HEK293 (cell line): ENCODE measurements at regions not wholly inside any gene's neighbourhood (a gene's known extent, or its start where the extent isn't known, plus 50 kb on each side); places are given as distances from the start of the nearest gene placed in this dataset.

ENCODE experiments used
- CTCF ChIA-PET: fragments of 350-600 bp; formaldehyde crosslinking; extraction: SDS; loops from one replicate; lab custom pipeline; 2021; ENCODE audit warnings: antibody characterized with exemption; lab: Yijun Ruan, JAX
- POLR2A ChIA-PET: fragments of 300-600 bp; formaldehyde crosslinking; extraction: SDS; loops from one replicate; lab custom pipeline; 2020; ENCODE audit warnings: antibody characterized with exemption, inconsistent platforms; lab: Yijun Ruan, JAX
- H3K27ac ChIP-seq: fragments of 200-500 bp; sonication (Bioruptor generic); 2 replicates; pipeline ENCODE4 v1.5.1; 2014; ENCODE audit warnings: low read depth, low read length, control low read depth, inconsistent platforms; ENCODE audit errors: extremely low read depth
- H3K36me3 ChIP-seq, 2 experiments: fragments of 200-500 bp in 1 of 2; sonication (Bioruptor generic) in 1 of 2; 1 replicate in 1 of 2; 2 replicates in 1 of 2; pipeline ENCODE4 v1.5.1; 2014 to 2017; ENCODE audit warnings: inconsistent platforms in 2 of 2, low read length in 2 of 2; ENCODE audit not compliant: control insufficient read depth in 2 of 2, insufficient read depth in 1 of 2
- H3K4me1 ChIP-seq: fragments of 200-500 bp; sonication (Bioruptor generic); 2 replicates; pipeline ENCODE4 v1.5.1; 2014; ENCODE audit warnings: mild to moderate bottlenecking, low read length, inconsistent platforms; ENCODE audit not compliant: control insufficient read depth, insufficient read depth
- H3K4me3 ChIP-seq: 2 replicates; pipeline ENCODE4 v1.5.1; 2011; ENCODE audit warnings: low read depth, mild to moderate bottlenecking, control low read depth, low read length, moderate library complexity
- H3K9me3 ChIP-seq: fragments of 200-500 bp; sonication (Bioruptor generic); 2 replicates; pipeline ENCODE4 v1.5.1; 2014; ENCODE audit warnings: low read depth, low read length, inconsistent platforms; ENCODE audit not compliant: control insufficient read depth, insufficient read depth
- GLI2 ChIP-seq: fragments of 450-650 bp; formaldehyde crosslinking; IDR thresholded peaks from 2 replicates; pipeline ENCODE4; 2017; ENCODE audit warnings: missing biosample characterization, missing genetic modification characterization, low read depth, borderline replicate concordance
- KLF16 ChIP-seq: fragments of 450-650 bp; formaldehyde crosslinking; IDR thresholded peaks from 2 replicates; pipeline ENCODE4 v1.5.1; 2017; ENCODE audit warnings: missing biosample characterization, missing genetic modification characterization
- SETDB1 ChIP-seq: IDR thresholded peaks from one replicate; pipeline ENCODE4 v1.6.1; 2017; ENCODE audit warnings: mild to moderate bottlenecking, low read length, moderate library complexity, mixed read lengths; ENCODE audit not compliant: insufficient read length
- WT1 ChIP-seq: fragments of 450-650 bp; formaldehyde crosslinking; IDR thresholded peaks from 2 replicates; pipeline ENCODE4 v1.5.1; 2016; ENCODE audit warnings: missing biosample characterization, missing genetic modification characterization
- ZBTB8A ChIP-seq: fragments of 450-650 bp; formaldehyde crosslinking; IDR thresholded peaks from 2 replicates; pipeline ENCODE4 v1.5.1; 2016; ENCODE audit warnings: missing biosample characterization, missing genetic modification characterization
- ZNF140 ChIP-seq: fragments of 450-650 bp; formaldehyde crosslinking; IDR thresholded peaks from 2 replicates; pipeline ENCODE4 v1.5.1; 2016; ENCODE audit warnings: missing biosample characterization, missing genetic modification characterization
- ZNF169 ChIP-seq: fragments of 450-650 bp; formaldehyde crosslinking; IDR thresholded peaks from 2 replicates; pipeline ENCODE4 v1.5.1; 2016; ENCODE audit warnings: missing biosample characterization, missing genetic modification characterization
- ZNF202 ChIP-seq: fragments of 450-650 bp; formaldehyde crosslinking; IDR thresholded peaks from 2 replicates; pipeline ENCODE4 v1.5.1; 2016; ENCODE audit warnings: missing biosample characterization, missing genetic modification characterization, borderline replicate concordance
- ZNF324 ChIP-seq: fragments of 450-650 bp; formaldehyde crosslinking; IDR thresholded peaks from 2 replicates; pipeline ENCODE4 v1.5.1; 2016; ENCODE audit warnings: missing biosample characterization, missing genetic modification characterization
- ZNF341 ChIP-seq: fragments of 450-650 bp; formaldehyde crosslinking; IDR thresholded peaks from 2 replicates; pipeline ENCODE4; 2016; ENCODE audit warnings: low read depth, missing biosample characterization, missing genetic modification characterization
- ZNF37A ChIP-seq: fragments of 450-650 bp; IDR thresholded peaks from 2 replicates; pipeline ENCODE4 v1.5.1; 2018; ENCODE audit warnings: missing biosample characterization, missing genetic modification characterization
- ZNF449 ChIP-seq: fragments of 450-650 bp; formaldehyde crosslinking; IDR thresholded peaks from 2 replicates; pipeline ENCODE4 v1.5.1; 2017; ENCODE audit warnings: missing biosample characterization, mild to moderate bottlenecking, missing genetic modification characterization, moderate library complexity
- ZNF473 ChIP-seq: fragments of 450-650 bp; formaldehyde crosslinking; IDR thresholded peaks from 2 replicates; pipeline ENCODE4 v1.5.1; 2017; ENCODE audit warnings: missing biosample characterization, missing genetic modification characterization
- ZNF514 ChIP-seq: fragments of 450-650 bp; formaldehyde crosslinking; IDR thresholded peaks from 2 replicates; pipeline ENCODE4 v1.5.1; 2016; ENCODE audit warnings: missing biosample characterization, missing genetic modification characterization
- ZNF561 ChIP-seq: fragments of 450-650 bp; IDR thresholded peaks from 2 replicates; pipeline ENCODE4 v1.5.1; 2018; ENCODE audit warnings: missing biosample characterization, missing genetic modification characterization, borderline replicate concordance
- ZNF596 ChIP-seq: fragments of 450-650 bp; IDR thresholded peaks from 2 replicates; pipeline ENCODE4 v1.5.0; 2018; ENCODE audit warnings: missing biosample characterization, mild to moderate bottlenecking, missing genetic modification characterization, moderate library complexity
- ZNF645 ChIP-seq: fragments of 450-650 bp; formaldehyde crosslinking; IDR thresholded peaks from 2 replicates; pipeline ENCODE4; 2016; ENCODE audit warnings: missing biosample characterization, missing genetic modification characterization
- ZNF664 ChIP-seq: fragments of 450-650 bp; formaldehyde crosslinking; IDR thresholded peaks from 2 replicates; pipeline ENCODE4 v1.5.1; 2016; ENCODE audit warnings: missing biosample characterization, missing genetic modification characterization
- TF ChIP-seq, protein P1 (sequence below): fragments of 450-650 bp; formaldehyde crosslinking; IDR thresholded peaks from 2 replicates; pipeline ENCODE4 v1.5.1; 2016; ENCODE audit warnings: missing biosample characterization, missing genetic modification characterization
- TF ChIP-seq, protein P2 (sequence below): fragments of 450-650 bp; formaldehyde crosslinking; IDR thresholded peaks from 2 replicates; pipeline ENCODE4 v1.5.1; 2016; ENCODE audit warnings: missing biosample characterization, missing genetic modification characterization, low read depth
- TF ChIP-seq, protein P3 (sequence below): fragments of 450-650 bp; formaldehyde crosslinking; IDR thresholded peaks from 2 replicates; pipeline ENCODE4 v1.5.1; 2016; ENCODE audit warnings: missing biosample characterization, missing genetic modification characterization
- TF ChIP-seq, protein P4 (sequence below): fragments of 450-650 bp; formaldehyde crosslinking; IDR thresholded peaks from 2 replicates; pipeline ENCODE4 v1.5.1; 2016; ENCODE audit warnings: missing biosample characterization, missing genetic modification characterization

DNA sequence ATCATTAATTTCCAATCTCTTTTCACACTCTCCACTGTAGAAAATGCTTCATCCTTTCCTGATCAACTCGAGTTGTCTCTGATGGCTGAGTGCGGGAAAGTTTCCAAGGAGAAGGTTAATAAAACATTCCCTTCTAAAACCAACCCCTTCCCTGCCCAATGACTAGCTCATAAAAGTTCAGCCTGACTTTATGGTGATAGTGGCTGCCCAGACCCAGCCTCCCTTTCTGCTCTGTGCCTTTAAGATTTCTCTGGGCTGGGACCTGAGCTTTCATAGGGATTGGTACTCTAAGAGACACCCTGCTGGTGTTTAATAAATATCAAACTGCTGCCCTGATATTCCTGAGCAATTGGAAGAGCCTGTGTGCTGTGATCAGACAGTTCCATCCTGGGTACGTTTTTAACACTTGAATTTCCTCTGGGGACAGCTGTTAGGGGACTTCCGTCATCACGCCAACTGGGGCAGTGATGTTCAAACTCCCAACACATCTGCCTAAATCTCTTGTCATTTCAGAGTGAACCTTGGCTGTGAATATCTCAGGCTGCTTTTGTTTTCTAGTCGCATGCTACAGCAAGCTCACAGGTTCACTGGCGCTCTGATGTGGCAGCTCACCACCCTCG, 195.0 kb upstream of the KIRREL3 start:
- CTCF ChIA-PET: no interaction called here
- Histone ChIP-seq H3K9me3 (no peaks in the 10 kb centered on the region), H3K36me3 (no peaks in the 10 kb centered on the region), H3K27ac (no peak overlapping the region), H3K4me3 (no peak overlapping the region), H3K4me1 (no peaks in the 10 kb centered on the region)
- no peak for TF ChIP-seq SETDB1
- TF ChIP-seq ZNF449: no peak
- POLR2A ChIA-PET: no interaction called here

DNA sequence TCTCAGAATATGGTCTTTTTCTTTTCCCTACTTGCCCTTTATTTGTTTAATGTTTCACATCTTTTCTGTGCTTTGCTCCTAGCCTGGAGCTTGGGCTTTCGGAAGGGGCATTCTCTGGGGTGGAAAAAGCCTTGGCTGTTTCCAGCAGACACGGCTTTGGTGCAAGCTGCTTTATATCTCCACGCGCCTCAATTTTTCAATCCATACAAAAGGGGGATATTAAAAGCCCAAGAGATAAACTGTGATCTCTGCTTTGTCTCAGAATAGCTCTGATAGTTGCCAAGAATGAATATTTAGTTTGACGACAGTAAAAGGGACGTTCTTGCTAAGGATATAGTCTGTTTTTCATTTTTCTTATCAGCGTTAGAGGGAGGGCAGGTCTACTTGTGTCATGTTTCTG, 194.0 kb upstream of the KIRREL3 start:
- Histone ChIP-seq H3K4me1 (no peaks in the 10 kb centered on the region), H3K27ac (no peak overlapping the region), H3K4me3 (no peak overlapping the region), H3K36me3 (no peaks in the 10 kb centered on the region), H3K9me3 (no peaks in the 10 kb centered on the region)
- TF ChIP-seq ZNF596 (tag by site-specific recombination): no peak
- TF ChIP-seq WT1: no peak
- no peak for TF ChIP-seq ZNF645 (tag by site-specific recombination)
- no peak for TF ChIP-seq ZNF473 (tag by site-specific recombination)
- TF ChIP-seq KLF16 (tag by site-specific recombination): no peak
- TF ChIP-seq, protein P1, sequence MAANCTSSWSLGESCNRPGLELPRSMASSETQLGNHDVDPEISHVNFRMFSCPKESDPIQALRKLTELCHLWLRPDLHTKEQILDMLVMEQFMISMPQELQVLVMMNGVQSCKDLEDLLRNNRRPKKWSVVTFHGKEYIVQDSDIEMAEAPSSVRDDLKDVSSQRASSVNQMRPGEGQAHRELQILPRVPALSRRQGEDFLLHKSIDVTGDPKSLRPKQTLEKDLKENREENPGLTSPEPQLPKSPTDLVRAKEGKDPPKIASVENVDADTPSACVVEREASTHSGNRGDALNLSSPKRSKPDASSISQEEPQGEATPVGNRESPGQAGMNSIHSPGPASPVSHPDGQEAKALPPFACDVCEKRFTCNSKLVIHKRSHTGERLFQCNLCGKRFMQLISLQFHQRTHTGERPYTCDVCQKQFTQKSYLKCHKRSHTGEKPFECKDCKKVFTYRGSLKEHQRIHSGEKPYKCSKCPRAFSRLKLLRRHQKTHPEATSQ: no peak
- TF ChIP-seq, protein P2, sequence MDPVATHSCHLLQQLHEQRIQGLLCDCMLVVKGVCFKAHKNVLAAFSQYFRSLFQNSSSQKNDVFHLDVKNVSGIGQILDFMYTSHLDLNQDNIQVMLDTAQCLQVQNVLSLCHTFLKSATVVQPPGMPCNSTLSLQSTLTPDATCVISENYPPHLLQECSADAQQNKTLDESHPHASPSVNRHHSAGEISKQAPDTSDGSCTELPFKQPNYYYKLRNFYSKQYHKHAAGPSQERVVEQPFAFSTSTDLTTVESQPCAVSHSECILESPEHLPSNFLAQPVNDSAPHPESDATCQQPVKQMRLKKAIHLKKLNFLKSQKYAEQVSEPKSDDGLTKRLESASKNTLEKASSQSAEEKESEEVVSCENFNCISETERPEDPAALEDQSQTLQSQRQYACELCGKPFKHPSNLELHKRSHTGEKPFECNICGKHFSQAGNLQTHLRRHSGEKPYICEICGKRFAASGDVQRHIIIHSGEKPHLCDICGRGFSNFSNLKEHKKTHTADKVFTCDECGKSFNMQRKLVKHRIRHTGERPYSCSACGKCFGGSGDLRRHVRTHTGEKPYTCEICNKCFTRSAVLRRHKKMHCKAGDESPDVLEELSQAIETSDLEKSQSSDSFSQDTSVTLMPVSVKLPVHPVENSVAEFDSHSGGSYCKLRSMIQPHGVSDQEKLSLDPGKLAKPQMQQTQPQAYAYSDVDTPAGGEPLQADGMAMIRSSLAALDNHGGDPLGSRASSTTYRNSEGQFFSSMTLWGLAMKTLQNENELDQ (tag by site-specific recombination): no peak
- TF ChIP-seq ZNF202 (tag by site-specific recombination): no peak
- TF ChIP-seq, protein P3, sequence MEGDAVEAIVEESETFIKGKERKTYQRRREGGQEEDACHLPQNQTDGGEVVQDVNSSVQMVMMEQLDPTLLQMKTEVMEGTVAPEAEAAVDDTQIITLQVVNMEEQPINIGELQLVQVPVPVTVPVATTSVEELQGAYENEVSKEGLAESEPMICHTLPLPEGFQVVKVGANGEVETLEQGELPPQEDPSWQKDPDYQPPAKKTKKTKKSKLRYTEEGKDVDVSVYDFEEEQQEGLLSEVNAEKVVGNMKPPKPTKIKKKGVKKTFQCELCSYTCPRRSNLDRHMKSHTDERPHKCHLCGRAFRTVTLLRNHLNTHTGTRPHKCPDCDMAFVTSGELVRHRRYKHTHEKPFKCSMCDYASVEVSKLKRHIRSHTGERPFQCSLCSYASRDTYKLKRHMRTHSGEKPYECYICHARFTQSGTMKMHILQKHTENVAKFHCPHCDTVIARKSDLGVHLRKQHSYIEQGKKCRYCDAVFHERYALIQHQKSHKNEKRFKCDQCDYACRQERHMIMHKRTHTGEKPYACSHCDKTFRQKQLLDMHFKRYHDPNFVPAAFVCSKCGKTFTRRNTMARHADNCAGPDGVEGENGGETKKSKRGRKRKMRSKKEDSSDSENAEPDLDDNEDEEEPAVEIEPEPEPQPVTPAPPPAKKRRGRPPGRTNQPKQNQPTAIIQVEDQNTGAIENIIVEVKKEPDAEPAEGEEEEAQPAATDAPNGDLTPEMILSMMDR: no peak
- TF ChIP-seq, protein P4, sequence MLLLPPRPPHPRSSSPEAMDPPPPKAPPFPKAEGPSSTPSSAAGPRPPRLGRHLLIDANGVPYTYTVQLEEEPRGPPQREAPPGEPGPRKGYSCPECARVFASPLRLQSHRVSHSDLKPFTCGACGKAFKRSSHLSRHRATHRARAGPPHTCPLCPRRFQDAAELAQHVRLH (tag by site-specific recombination): no peak
- TF ChIP-seq ZNF140 (tag by site-specific recombination): no peak
- TF ChIP-seq ZNF664 (tag by site-specific recombination): no peak
- TF ChIP-seq ZNF341 (tag by site-specific recombination): no peak
- TF ChIP-seq GLI2 (tag by site-specific recombination): no peak
- no peak for TF ChIP-seq ZNF324 (tag by site-specific recombination)
- TF ChIP-seq ZNF514 (tag by site-specific recombination): no peak
- no peak for TF ChIP-seq ZNF561 (tag by site-specific recombination)
- TF ChIP-seq ZBTB8A (tag by site-specific recombination): no peak
- TF ChIP-seq ZNF169 (tag by site-specific recombination): no peak
- TF ChIP-seq ZNF37A (tag by site-specific recombination): no peak
- ChIA-PET POLR2A (no interaction called here), CTCF (no interaction called here)
